ENCODE measurements at regions not wholly inside any gene's neighbourhood (a gene's known extent, or its start where the extent isn't known, plus 50 kb on each side); places are given as distances from the start of the nearest gene placed in this dataset.
"Not testable (repeated sequence)": the region's sequence is repeated elsewhere in the genome, so short reads cannot be mapped to it uniquely, and the experiment has no call there.

- no peak for TF ChIP-seq CTCF (IDR thresholded peaks at IDR 0.05; ENCODE audit: borderline replicate concordance, control extremely low read depth, extremely low read depth, insufficient read depth, missing control alignments)
- in situ Hi-C loops (cut with MboI; ENCODE audit: low sequenced_read_pairs, unreplicated experiment), result loop anchor here (25.0 kb wide), 1 partner anchor 361 kb away; no protein-coding TSS in a partner anchor
- no peak for DNase-seq (ENCODE audit: low spot score)
Measured at GRCh38 chr1:10873189-10873588, 76.7 kb upstream of the CASZ1 start.

GRCh38 chr1:10874351-10874750, 77.9 kb upstream of the CASZ1 start:
- in situ Hi-C loops (cut with MboI; ENCODE audit: low sequenced_read_pairs, unreplicated experiment), result loop anchor here (25.0 kb wide), 1 partner anchor 362 kb away; no protein-coding TSS in a partner anchor
- DNase-seq (ENCODE audit: low spot score), result no peak
- no peak for TF ChIP-seq CTCF (IDR thresholded peaks at IDR 0.05; ENCODE audit: borderline replicate concordance, control extremely low read depth, extremely low read depth, insufficient read depth, missing control alignments)

GRCh38 chr1:10877894-10878293, 81.4 kb upstream of the CASZ1 start:
- no peak for DNase-seq (ENCODE audit: low spot score)
- in situ Hi-C loops (cut with MboI; ENCODE audit: low sequenced_read_pairs, unreplicated experiment), result no loop called here
- TF ChIP-seq CTCF (IDR thresholded peaks at IDR 0.05; ENCODE audit: borderline replicate concordance, control extremely low read depth, extremely low read depth, insufficient read depth, missing control alignments), result no peak

GRCh38 chr1:10878469-10878868, 82.0 kb upstream of the CASZ1 start:
- TF ChIP-seq CTCF (IDR thresholded peaks at IDR 0.05; ENCODE audit: borderline replicate concordance, control extremely low read depth, extremely low read depth, insufficient read depth, missing control alignments), result no peak
- in situ Hi-C loops (cut with MboI; ENCODE audit: low sequenced_read_pairs, unreplicated experiment), result no loop called here
- DNase-seq (ENCODE audit: low spot score), result no peak

- no peak for DNase-seq (ENCODE audit: low spot score)
- in situ Hi-C loops (cut with MboI; ENCODE audit: low sequenced_read_pairs, unreplicated experiment), result no loop called here
- no peak for TF ChIP-seq CTCF (IDR thresholded peaks at IDR 0.05; ENCODE audit: borderline replicate concordance, control extremely low read depth, extremely low read depth, insufficient read depth, missing control alignments)
Measured at GRCh38 chr1:10880063-10880462, 83.6 kb upstream of the CASZ1 start.

GRCh38 chr1:10881046-10881445, 84.6 kb upstream of the CASZ1 start:
- DNase-seq (ENCODE audit: low spot score), result no peak
- TF ChIP-seq CTCF (IDR thresholded peaks at IDR 0.05; ENCODE audit: borderline replicate concordance, control extremely low read depth, extremely low read depth, insufficient read depth, missing control alignments), result no peak
- in situ Hi-C loops (cut with MboI; ENCODE audit: low sequenced_read_pairs, unreplicated experiment), result no loop called here

- in situ Hi-C loops (cut with MboI; ENCODE audit: low sequenced_read_pairs, unreplicated experiment), result no loop called here
- no peak for TF ChIP-seq CTCF (IDR thresholded peaks at IDR 0.05; ENCODE audit: borderline replicate concordance, control extremely low read depth, extremely low read depth, insufficient read depth, missing control alignments)
- no peak for DNase-seq (ENCODE audit: low spot score)
Measured at GRCh38 chr1:10882069-10882468, 85.6 kb upstream of the CASZ1 start.

GRCh38 chr1:10887032-10887431, 90.6 kb upstream of the CASZ1 start:
- in situ Hi-C loops (cut with MboI; ENCODE audit: low sequenced_read_pairs, unreplicated experiment); DNase-seq (ENCODE audit: low spot score): not testable (repeated sequence)

Measured in GM13976 (cell line).